ENCODE measurements at regions not wholly inside any gene's neighbourhood (a gene's known extent, or its start where the extent isn't known, plus 50 kb on each side); places are given as distances from the start of the nearest gene placed in this dataset.
"Not testable (repeated sequence)": the region's sequence is repeated elsewhere in the genome, so short reads cannot be mapped to it uniquely, and the experiment has no call there.

- Histone ChIP-seq H3K36me3 (ENCODE audit: insufficient read depth, low read length) (no peaks in the 10 kb centered on the region), H3K27me3 (ENCODE audit: insufficient read depth, low read length, poor library complexity, severe bottlenecking) (peaks cover 50% of the 10 kb centered on the region), H3K9ac (ENCODE audit: low read depth, low read length, poor library complexity, severe bottlenecking) (no peak overlapping the region), H2AFZ (ENCODE audit: low read length) (no peak overlapping the region), H3K4me2 (ENCODE audit: low read depth, low read length, poor library complexity, severe bottlenecking) (no peak overlapping the region), H3K4me1 (ENCODE audit: insufficient read depth, low read length, poor library complexity, severe bottlenecking) (no peaks in the 10 kb centered on the region), H3K9me3 (ENCODE audit: insufficient read depth, low read depth, low read length) (no peaks in the 10 kb centered on the region; the same call in 1 of the 2 replicates), H4K20me1 (ENCODE audit: insufficient read depth, low read length, poor library complexity, severe bottlenecking) (no peaks in the 10 kb centered on the region), H3K79me2 (ENCODE audit: insufficient read depth, low read length) (no peaks in the 10 kb centered on the region), H3F3A (ENCODE audit: low read depth) (no peaks in the 10 kb centered on the region), H3K4me3 (ENCODE audit: low read length, poor library complexity, severe bottlenecking) (no peak overlapping the region), H3K9me2 (replicated peaks; ENCODE audit: low read depth, low read length) (no peaks in the 10 kb centered on the region)
- TF ChIP-seq EZH2phosphoT487 (IDR thresholded peaks at IDR 0.05; ENCODE audit: borderline replicate concordance), result no peak
- no peak for TF ChIP-seq CTCF (conservative IDR thresholded peaks at IDR 0.05; ENCODE audit: low read length)
These were observed 523.9 kb upstream of the NRP1 start for GRCh38 chr10:33858326-33858725.

- H3K9me3 ChIP-seq (ENCODE audit: insufficient read depth, low read depth, low read length); H3K9me2 ChIP-seq (replicated peaks; ENCODE audit: low read depth, low read length); H3K9ac ChIP-seq (ENCODE audit: low read depth, low read length, poor library complexity, severe bottlenecking); H3K36me3 ChIP-seq (ENCODE audit: insufficient read depth, low read length); H2AFZ ChIP-seq (ENCODE audit: low read length); H3K4me1 ChIP-seq (ENCODE audit: insufficient read depth, low read length, poor library complexity, severe bottlenecking); H3K27me3 ChIP-seq (ENCODE audit: insufficient read depth, low read length, poor library complexity, severe bottlenecking); H3F3A ChIP-seq (ENCODE audit: low read depth); H3K4me3 ChIP-seq (ENCODE audit: low read length, poor library complexity, severe bottlenecking); H3K4me2 ChIP-seq (ENCODE audit: low read depth, low read length, poor library complexity, severe bottlenecking); H4K20me1 ChIP-seq (ENCODE audit: insufficient read depth, low read length, poor library complexity, severe bottlenecking); H3K79me2 ChIP-seq (ENCODE audit: insufficient read depth, low read length): not testable (repeated sequence)
These were observed 518.8 kb upstream of the NRP1 start for GRCh38 chr10:33853221-33853620.

DNA sequence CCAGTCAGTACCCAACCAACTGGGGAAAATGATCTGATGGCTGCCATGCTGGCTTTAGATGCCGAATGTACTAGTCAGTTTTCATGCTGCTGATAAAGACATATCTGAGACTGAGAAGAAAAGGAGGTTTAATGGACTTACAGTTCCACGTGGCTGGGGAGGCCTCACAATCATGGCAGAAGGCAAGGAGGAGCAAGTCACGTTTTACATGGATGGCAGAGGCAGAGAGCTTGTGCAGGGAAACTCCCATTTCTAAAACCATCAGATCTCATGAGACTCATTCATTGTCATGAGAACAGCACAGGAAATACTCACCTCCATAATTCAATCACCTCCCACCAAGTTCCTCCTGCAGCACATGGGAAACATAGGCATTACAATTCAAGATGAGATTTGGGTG lies 508.9 kb upstream of the NRP1 start:
- Histone ChIP-seq H4K20me1 (ENCODE audit: insufficient read depth, low read length, poor library complexity, severe bottlenecking) (no peaks in the 10 kb centered on the region), H3K9ac (ENCODE audit: low read depth, low read length, poor library complexity, severe bottlenecking) (no peak overlapping the region), H3K4me3 (ENCODE audit: low read length, poor library complexity, severe bottlenecking) (no peak overlapping the region), H3K79me2 (ENCODE audit: insufficient read depth, low read length) (no peaks in the 10 kb centered on the region), H3K27me3 (ENCODE audit: insufficient read depth, low read length, poor library complexity, severe bottlenecking) (no peaks in the 10 kb centered on the region), H3F3A (ENCODE audit: low read depth) (no peaks in the 10 kb centered on the region), H3K9me2 (replicated peaks; ENCODE audit: low read depth, low read length) (no peaks in the 10 kb centered on the region), H3K4me2 (ENCODE audit: low read depth, low read length, poor library complexity, severe bottlenecking) (no peak overlapping the region), H3K36me3 (ENCODE audit: insufficient read depth, low read length) (no peaks in the 10 kb centered on the region), H2AFZ (ENCODE audit: low read length) (no peak overlapping the region), H3K4me1 (ENCODE audit: insufficient read depth, low read length, poor library complexity, severe bottlenecking) (no peaks in the 10 kb centered on the region), H3K9me3 (ENCODE audit: insufficient read depth, low read depth, low read length) (no peaks in the 10 kb centered on the region; the same call in 1 of the 2 replicates)
- TF ChIP-seq CTCF (conservative IDR thresholded peaks at IDR 0.05; ENCODE audit: low read length) (no peak), EZH2phosphoT487 (IDR thresholded peaks at IDR 0.05; ENCODE audit: borderline replicate concordance) (no peak)

DNA sequence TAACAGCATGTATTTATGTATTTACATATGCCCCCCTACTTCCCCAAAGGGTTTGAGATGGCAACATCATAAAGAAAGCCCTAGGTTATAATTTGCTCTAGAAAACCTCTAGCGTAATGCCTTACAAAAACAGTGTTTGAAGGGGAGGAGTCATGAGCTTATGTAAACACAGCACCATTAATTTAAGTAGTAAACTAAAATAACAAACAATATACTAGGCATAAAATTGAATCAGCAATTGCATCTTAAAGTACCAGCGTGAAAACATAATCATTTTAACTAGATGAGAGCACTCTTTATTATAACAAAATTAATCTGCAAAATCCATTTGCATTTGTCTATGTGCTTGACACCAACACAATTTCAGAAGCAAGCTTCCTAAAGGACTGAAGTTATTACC lies 507.2 kb upstream of the NRP1 start:
- H3K4me2 ChIP-seq (ENCODE audit: low read depth, low read length, poor library complexity, severe bottlenecking), result no peak overlapping the region
- H3F3A ChIP-seq (ENCODE audit: low read depth), result no peaks in the 10 kb centered on the region
- no peak overlapping the region for H3K4me3 ChIP-seq (ENCODE audit: low read length, poor library complexity, severe bottlenecking)
- no peaks in the 10 kb centered on the region for H3K36me3 ChIP-seq (ENCODE audit: insufficient read depth, low read length)
- no peak overlapping the region for H2AFZ ChIP-seq (ENCODE audit: low read length)
- H3K79me2 ChIP-seq (ENCODE audit: insufficient read depth, low read length), result no peaks in the 10 kb centered on the region
- TF ChIP-seq CTCF (conservative IDR thresholded peaks at IDR 0.05; ENCODE audit: low read length), result no peak
- TF ChIP-seq EZH2phosphoT487 (IDR thresholded peaks at IDR 0.05; ENCODE audit: borderline replicate concordance), result no peak
- H3K9me3 ChIP-seq (ENCODE audit: insufficient read depth, low read depth, low read length), result no peaks in the 10 kb centered on the region; the same call in 1 of the 2 replicates
- no peaks in the 10 kb centered on the region for H3K27me3 ChIP-seq (ENCODE audit: insufficient read depth, low read length, poor library complexity, severe bottlenecking)
- H3K4me1 ChIP-seq (ENCODE audit: insufficient read depth, low read length, poor library complexity, severe bottlenecking), result no peaks in the 10 kb centered on the region
- H4K20me1 ChIP-seq (ENCODE audit: insufficient read depth, low read length, poor library complexity, severe bottlenecking), result no peaks in the 10 kb centered on the region
- no peaks in the 10 kb centered on the region for H3K9me2 ChIP-seq (replicated peaks; ENCODE audit: low read depth, low read length)
- H3K9ac ChIP-seq (ENCODE audit: low read depth, low read length, poor library complexity, severe bottlenecking), result no peak overlapping the region
